BJ (cell line): ENCODE measurements at regions not wholly inside any gene's neighbourhood (a gene's known extent, or its start where the extent isn't known, plus 50 kb on each side); places are given as distances from the start of the nearest gene placed in this dataset.

Experiments
- CTCF ChIA-PET: fragments of 350-600 bp; formaldehyde crosslinking; extraction: SDS; loops from one replicate; lab custom pipeline; 2021; ENCODE audit warnings: antibody characterized with exemption, inconsistent platforms; lab: Yijun Ruan, JAX
- POLR2A ChIA-PET: fragments of 300-600 bp; sonication (Branson Sonifier 250); formaldehyde crosslinking; extraction: SDS; loops from one replicate; lab custom pipeline; 2021; ENCODE audit warnings: antibody characterized with exemption; lab: Charles Lee
- DNase-seq: peaks from one replicate; pipeline ENCODE4 v3.0.0-alpha.2; 2011; ENCODE audit warnings: low read depth
- H3K27me3 ChIP-seq: 2 replicates; pipeline ENCODE4 v1.6.0; 2011; ENCODE audit warnings: low read length; ENCODE audit not compliant: control insufficient read depth, insufficient read depth
- H3K36me3 ChIP-seq: 2 replicates; pipeline ENCODE4 v1.5.1; 2011; ENCODE audit warnings: low read length; ENCODE audit not compliant: control insufficient read depth, insufficient read depth
- H3K4me3 ChIP-seq: 2 replicates; pipeline ENCODE4 v1.5.1; 2011; ENCODE audit warnings: low read depth, mild to moderate bottlenecking, control low read depth, low read length
- TF ChIP-seq, protein P1 (sequence below): IDR thresholded peaks from 2 replicates; pipeline ENCODE4 v1.5.1; 2011; ENCODE audit warnings: low read depth, mild to moderate bottlenecking, control low read depth, inconsistent platforms, low read length, moderate library complexity; ENCODE audit not compliant: insufficient read depth

DNA sequence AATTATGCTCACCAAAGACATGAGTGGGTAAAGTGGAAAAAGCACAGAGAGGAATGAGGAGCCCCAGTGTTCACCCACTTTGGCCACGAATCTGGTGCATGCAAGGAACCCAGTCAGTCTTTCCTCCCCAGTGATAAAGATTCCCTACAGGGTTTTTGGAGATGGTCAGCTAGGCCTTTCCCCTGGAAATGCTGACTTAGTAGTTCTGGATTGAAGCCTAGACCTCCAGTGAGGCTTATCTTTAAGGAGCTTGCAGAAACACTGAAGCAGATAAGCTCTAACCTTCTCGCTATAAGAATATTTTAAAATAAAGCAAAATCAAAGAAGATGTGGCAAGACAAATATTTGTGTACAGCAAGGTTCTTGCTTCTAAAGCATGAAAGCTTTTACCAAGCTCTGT, 178.3 kb upstream of the CCDC68 start:
- ChIA-PET CTCF (no interaction called here), POLR2A (no interaction called here)
- Histone ChIP-seq H3K27me3 (no peaks in the 10 kb centered on the region), H3K36me3 (no peaks in the 10 kb centered on the region), H3K4me3 (no peak overlapping the region)
- TF ChIP-seq, protein P1, sequence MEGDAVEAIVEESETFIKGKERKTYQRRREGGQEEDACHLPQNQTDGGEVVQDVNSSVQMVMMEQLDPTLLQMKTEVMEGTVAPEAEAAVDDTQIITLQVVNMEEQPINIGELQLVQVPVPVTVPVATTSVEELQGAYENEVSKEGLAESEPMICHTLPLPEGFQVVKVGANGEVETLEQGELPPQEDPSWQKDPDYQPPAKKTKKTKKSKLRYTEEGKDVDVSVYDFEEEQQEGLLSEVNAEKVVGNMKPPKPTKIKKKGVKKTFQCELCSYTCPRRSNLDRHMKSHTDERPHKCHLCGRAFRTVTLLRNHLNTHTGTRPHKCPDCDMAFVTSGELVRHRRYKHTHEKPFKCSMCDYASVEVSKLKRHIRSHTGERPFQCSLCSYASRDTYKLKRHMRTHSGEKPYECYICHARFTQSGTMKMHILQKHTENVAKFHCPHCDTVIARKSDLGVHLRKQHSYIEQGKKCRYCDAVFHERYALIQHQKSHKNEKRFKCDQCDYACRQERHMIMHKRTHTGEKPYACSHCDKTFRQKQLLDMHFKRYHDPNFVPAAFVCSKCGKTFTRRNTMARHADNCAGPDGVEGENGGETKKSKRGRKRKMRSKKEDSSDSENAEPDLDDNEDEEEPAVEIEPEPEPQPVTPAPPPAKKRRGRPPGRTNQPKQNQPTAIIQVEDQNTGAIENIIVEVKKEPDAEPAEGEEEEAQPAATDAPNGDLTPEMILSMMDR = no peak
- no peak for DNase-seq

DNA sequence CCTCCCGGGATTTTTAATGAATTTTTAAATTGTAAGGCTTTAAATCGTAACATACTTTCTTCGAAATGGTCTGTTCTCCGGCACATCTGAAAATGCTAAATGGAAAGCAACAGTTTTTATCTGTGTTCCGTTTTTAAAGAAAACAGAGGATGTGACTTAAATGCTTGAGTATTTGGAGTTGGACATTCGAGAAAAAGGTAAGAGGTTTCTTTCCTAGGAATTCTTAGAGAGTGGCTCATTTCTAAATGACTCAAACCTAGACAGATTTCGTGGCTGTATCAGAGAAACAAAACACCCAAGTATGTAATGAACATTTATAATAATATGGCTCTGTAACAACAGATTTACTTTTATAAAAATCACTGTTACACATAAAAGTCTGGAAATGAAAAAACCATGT, 177.6 kb upstream of the CCDC68 start:
- no peak for DNase-seq
- TF ChIP-seq, protein P1 = no peak
- no peaks in the 10 kb centered on the region for H3K36me3 ChIP-seq
- ChIA-PET CTCF (no interaction called here), POLR2A (no interaction called here)
- no peak overlapping the region for H3K4me3 ChIP-seq
- H3K27me3 ChIP-seq = no peaks in the 10 kb centered on the region

DNA sequence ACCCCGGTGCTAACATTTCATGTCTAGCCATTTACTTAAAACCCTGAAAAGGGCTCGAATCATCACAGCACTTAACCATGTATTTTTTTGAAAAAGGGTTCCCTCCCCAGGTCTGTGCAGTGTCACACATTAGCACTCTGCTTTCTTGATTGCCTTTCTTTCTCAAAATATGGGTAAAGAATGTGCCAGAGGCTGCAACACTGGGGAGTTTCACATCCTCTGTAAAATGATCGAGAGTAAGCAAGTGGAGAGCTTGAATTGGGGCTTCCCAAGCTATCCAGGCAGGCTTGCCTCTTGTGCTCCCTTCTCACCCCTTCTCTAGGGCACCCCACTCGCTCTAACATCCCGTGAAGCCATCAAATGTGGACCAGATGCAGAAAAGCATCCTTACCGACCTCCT, 177.0 kb upstream of the CCDC68 start:
- ChIA-PET POLR2A (no interaction called here), CTCF (no interaction called here)
- no peaks in the 10 kb centered on the region for H3K36me3 ChIP-seq
- TF ChIP-seq, protein P1 = no peak
- no peaks in the 10 kb centered on the region for H3K27me3 ChIP-seq
- no peak overlapping the region for H3K4me3 ChIP-seq
- no peak for DNase-seq

DNA sequence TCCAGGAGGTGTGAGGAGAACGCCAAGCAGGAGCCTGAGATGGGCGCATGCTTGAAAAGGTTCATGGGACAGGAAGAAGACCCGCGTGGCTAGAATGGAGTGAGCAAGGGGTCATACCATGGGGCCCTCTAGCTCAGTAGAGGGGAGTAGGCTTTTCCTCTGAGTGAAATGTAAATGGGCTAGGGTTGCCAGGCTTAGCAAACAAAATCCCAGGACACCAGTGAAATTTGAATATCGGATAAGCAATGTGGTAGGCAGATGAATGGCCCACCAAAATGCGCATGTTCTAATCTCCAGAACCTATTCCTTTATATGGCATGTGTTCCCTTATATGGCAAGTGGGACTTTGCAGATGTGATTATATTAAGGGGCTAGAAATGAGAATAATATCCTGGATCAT, 174.1 kb upstream of the CCDC68 start:
- no peaks in the 10 kb centered on the region for H3K27me3 ChIP-seq
- no peak for DNase-seq
- H3K36me3 ChIP-seq = no peaks in the 10 kb centered on the region
- ChIA-PET CTCF (no interaction called here), POLR2A (no interaction called here)
- H3K4me3 ChIP-seq = no peak overlapping the region
- TF ChIP-seq, protein P1 = no peak

DNA sequence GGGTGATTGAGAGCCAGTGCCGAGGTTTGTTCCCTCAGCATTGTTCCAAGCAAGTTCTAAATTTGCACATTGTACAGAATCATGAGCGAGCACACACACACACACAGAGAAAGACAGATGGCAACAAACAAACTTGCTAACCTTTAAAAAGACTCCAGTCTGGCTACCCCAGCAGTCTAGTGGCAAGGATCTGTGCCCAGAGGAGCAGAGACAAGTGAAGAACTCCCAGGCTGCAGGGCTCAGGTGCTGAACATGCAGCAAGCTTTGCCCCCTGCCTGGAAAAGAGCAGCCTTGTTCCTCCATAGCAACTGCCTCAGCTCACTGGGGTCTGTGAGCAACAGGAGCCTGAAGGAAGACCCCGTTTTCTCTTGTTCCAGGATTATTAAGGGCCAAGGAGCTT, 169.2 kb upstream of the CCDC68 start:
- Histone ChIP-seq H3K36me3 (no peaks in the 10 kb centered on the region), H3K27me3 (no peaks in the 10 kb centered on the region), H3K4me3 (no peak overlapping the region)
- DNase-seq = no peak
- CTCF ChIA-PET = interaction anchor here (0.8 kb wide), 1 partner anchor 12 kb away, joined by 3 read pairs; no protein-coding TSS in a partner anchor
- POLR2A ChIA-PET = interaction anchor here (0.6 kb wide), 1 partner anchor 163 kb away, joined by 3 read pairs; no protein-coding TSS in a partner anchor
- TF ChIP-seq, protein P1 = no peak
